ENCODE measurements at regions not wholly inside any gene's neighbourhood (a gene's known extent, or its start where the extent isn't known, plus 50 kb on each side); places are given as distances from the start of the nearest gene placed in this dataset.

DNA sequence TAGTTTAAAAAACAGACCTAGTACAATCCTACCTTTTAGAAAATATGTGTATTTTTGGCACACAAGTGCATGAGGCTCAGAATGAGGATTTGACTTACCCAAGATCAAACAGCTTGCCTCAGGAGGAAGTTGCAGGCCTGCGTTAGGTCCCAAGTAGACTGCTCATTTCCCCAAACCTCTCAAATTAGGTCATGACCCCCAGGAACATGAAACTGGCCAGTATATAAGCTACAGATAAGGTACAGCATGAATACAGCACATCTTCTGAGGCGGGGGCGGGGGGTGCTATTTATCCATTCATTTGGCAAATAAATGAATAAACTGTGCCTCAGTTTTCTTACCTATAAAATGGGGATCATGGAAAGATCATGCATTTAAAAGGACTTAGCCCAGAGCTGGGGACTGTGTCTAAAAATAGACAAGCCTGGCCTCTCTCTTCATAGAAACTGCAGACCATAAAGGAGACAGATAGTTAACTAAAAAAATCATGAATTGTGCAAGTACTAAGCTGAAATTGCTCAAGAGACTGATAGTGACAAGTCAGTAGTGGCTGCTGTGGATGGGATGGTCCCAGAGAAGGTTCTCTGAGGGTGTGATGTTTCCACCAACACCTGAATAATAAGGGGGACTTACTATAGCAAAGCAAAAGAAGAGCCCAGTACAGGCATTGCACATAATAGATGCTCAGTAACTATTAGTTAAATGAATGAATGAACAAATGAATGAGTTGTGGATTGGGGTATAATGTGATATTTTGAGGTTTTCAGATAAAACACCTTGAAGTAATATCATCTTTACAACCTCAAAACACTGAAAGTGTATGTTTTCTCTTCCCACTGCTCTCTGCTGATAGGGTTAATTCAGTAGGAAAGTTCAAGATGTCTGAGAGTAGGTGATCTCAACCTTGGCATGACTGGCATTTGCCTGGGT is 258.5 kb upstream of the PROK2 start:
- ChIA-PET CTCF (no interaction called here), POLR2A (no interaction called here)
- Histone ChIP-seq H4K20me1 (replicated peaks; ENCODE audit: control insufficient read depth, extremely low read depth, insufficient read depth, low read length) (no peaks in the 10 kb centered on the region), H3K4me1 (ENCODE audit: control insufficient read depth, extremely low read depth, insufficient read depth, low read length) (no peaks in the 10 kb centered on the region), H3K4me2 (ENCODE audit: insufficient read depth, low read length) (no peak overlapping the region), H3K27me3 (ENCODE audit: control insufficient read depth in 2 of 2, insufficient read depth in 2 of 2, low read length in 2 of 2) (no peaks in the 10 kb centered on the region), H3K36me3 (ENCODE audit: control insufficient read depth in 2 of 2, extremely low read depth in 1 of 2, insufficient read depth in 2 of 2, low read length in 2 of 2) (no peaks in the 10 kb centered on the region), H2AFZ (ENCODE audit: low read depth, low read length) (no peak overlapping the region), H3K27ac (ENCODE audit: insufficient read depth, low read depth, low read length) (no peak overlapping the region), H3K9me1 (replicated peaks; ENCODE audit: control insufficient read depth, extremely low read depth, insufficient read depth, low read length) (no peaks in the 10 kb centered on the region), H3K9ac (replicated peaks; ENCODE audit: extremely low read depth, insufficient read depth, low read length) (no peak overlapping the region), H3K79me2 (ENCODE audit: control insufficient read depth, insufficient read depth, low read length) (no peaks in the 10 kb centered on the region), H3K9me3 (replicated peaks; ENCODE audit: control insufficient read depth, insufficient read depth, low read length) (no peaks in the 10 kb centered on the region), H3K4me3 (replicated peaks in 1 of 3; ENCODE audit: insufficient read depth in 1 of 3, low read depth in 1 of 3, low read length in 3 of 3) (no peak overlapping the region)
- no peak for DNase-seq (ENCODE audit: low read depth, low spot score)
- no TSS peak for BruUV-seq (replicated peaks)
- intact Hi-C loops (cut with micrococcal nuclease) = no loop called here
- FAIRE-seq = no peak
- dilution Hi-C loops (cut with MboI; ENCODE audit: extremely low pct_ligation_motif_present, low sequenced_read_pairs) = no loop called here
- TF ChIP-seq FOS (IDR thresholded peaks at IDR 0.05; ENCODE audit: borderline replicate concordance, insufficient read depth, low read length) = no peak
- TF ChIP-seq MAX (IDR thresholded peaks at IDR 0.05; ENCODE audit: insufficient read depth, insufficient read length) = no peak
- no peak for TF ChIP-seq POLR2A (IDR thresholded peaks at IDR 0.05; ENCODE audit: low read depth, low read length)
- TF ChIP-seq GATA2 (IDR thresholded peaks at IDR 0.05; ENCODE audit: insufficient read depth, insufficient read length, low read depth, low read length) = no peak
- TF ChIP-seq POLR2AphosphoS5 (IDR thresholded peaks at IDR 0.05; ENCODE audit: insufficient read depth, low read depth, low read length) = no peak
- no peak for TF ChIP-seq CTCF (IDR thresholded peaks at IDR 0.05; ENCODE audit: extremely low read depth in 1 of 2, insufficient read depth in 1 of 2, low read depth in 1 of 2, low read length in 2 of 2)
- TF ChIP-seq EZH2 (IDR thresholded peaks at IDR 0.05; ENCODE audit: borderline replicate concordance, low read depth, low read length, severe bottlenecking) = no peak
- no peak for TF ChIP-seq MYC (IDR thresholded peaks at IDR 0.05; ENCODE audit: low read depth, low read length)
- no peak for TF ChIP-seq JUN (IDR thresholded peaks at IDR 0.05; ENCODE audit: borderline replicate concordance, insufficient read depth, insufficient read length, low read depth)

Data from endothelial cell of umbilical vein (primary cell).